ENCODE measurements at regions not wholly inside any gene's neighbourhood (a gene's known extent, or its start where the extent isn't known, plus 50 kb on each side); places are given as distances from the start of the nearest gene placed in this dataset.

- TF ChIP-seq CTCF (conservative IDR thresholded peaks at IDR 0.05; ENCODE audit: low read length) (no peak), EZH2phosphoT487 (IDR thresholded peaks at IDR 0.05; ENCODE audit: borderline replicate concordance, low read depth, low read length) (no peak)
- Histone ChIP-seq H3K79me2 (ENCODE audit: insufficient read depth, low read depth, low read length) (no peaks in the 10 kb centered on the region), H3K4me1 (ENCODE audit: insufficient read depth, low read length, poor library complexity, severe bottlenecking) (no peaks in the 10 kb centered on the region), H3K4me2 (ENCODE audit: low read length) (no peak overlapping the region), H4K20me1 (ENCODE audit: insufficient read depth, low read length) (no peaks in the 10 kb centered on the region), H3K9me2 (ENCODE audit: insufficient read depth, low read length) (no peaks in the 10 kb centered on the region), H2AFZ (ENCODE audit: low read length) (no peak overlapping the region), H3K4me3 (ENCODE audit: low read depth, low read length, poor library complexity, severe bottlenecking) (no peak overlapping the region), H3K36me3 (ENCODE audit: insufficient read depth, low read length) (no peaks in the 10 kb centered on the region), H3K27ac (ENCODE audit: low read depth, low read length, poor library complexity, severe bottlenecking) (no peak overlapping the region), H3K9me3 (ENCODE audit: low read length) (no peaks in the 10 kb centered on the region)
- ChIA-PET CTCF (ENCODE audit: unreplicated experiment) (no interaction called here), POLR2A (no interaction called here)
- DNase-seq (ENCODE audit: low spot score), result no peak
- intact Hi-C loops (cut with micrococcal nuclease; ENCODE audit: unreplicated experiment), result no loop called here
- no TSS peak for BruUV-seq (replicated peaks)
Measured at GRCh38 chr11:127651175-127651887, 650.8 kb upstream of the KIRREL3 start.

GRCh38 chr11:127649958-127650357 is 649.4 kb upstream of the KIRREL3 start:
- TF ChIP-seq EZH2phosphoT487 (IDR thresholded peaks at IDR 0.05; ENCODE audit: borderline replicate concordance, low read depth, low read length) (no peak), CTCF (conservative IDR thresholded peaks at IDR 0.05; ENCODE audit: low read length) (no peak)
- CTCF ChIA-PET (ENCODE audit: unreplicated experiment), result no interaction called here
- Histone ChIP-seq H3K4me3 (ENCODE audit: low read depth, low read length, poor library complexity, severe bottlenecking) (no peak overlapping the region), H3K9me3 (ENCODE audit: low read length) (no peaks in the 10 kb centered on the region), H3K79me2 (ENCODE audit: insufficient read depth, low read depth, low read length) (no peaks in the 10 kb centered on the region), H3K36me3 (ENCODE audit: insufficient read depth, low read length) (no peaks in the 10 kb centered on the region), H3K4me1 (ENCODE audit: insufficient read depth, low read length, poor library complexity, severe bottlenecking) (no peaks in the 10 kb centered on the region), H3K9me2 (ENCODE audit: insufficient read depth, low read length) (no peaks in the 10 kb centered on the region), H3K27ac (ENCODE audit: low read depth, low read length, poor library complexity, severe bottlenecking) (no peak overlapping the region), H2AFZ (ENCODE audit: low read length) (no peak overlapping the region), H3K4me2 (ENCODE audit: low read length) (no peak overlapping the region), H4K20me1 (ENCODE audit: insufficient read depth, low read length) (no peaks in the 10 kb centered on the region)
- intact Hi-C loops (cut with micrococcal nuclease; ENCODE audit: unreplicated experiment), result no loop called here
- no TSS peak for BruUV-seq (replicated peaks)
- POLR2A ChIA-PET, result no interaction called here
- no peak for DNase-seq (ENCODE audit: low spot score)

DNA sequence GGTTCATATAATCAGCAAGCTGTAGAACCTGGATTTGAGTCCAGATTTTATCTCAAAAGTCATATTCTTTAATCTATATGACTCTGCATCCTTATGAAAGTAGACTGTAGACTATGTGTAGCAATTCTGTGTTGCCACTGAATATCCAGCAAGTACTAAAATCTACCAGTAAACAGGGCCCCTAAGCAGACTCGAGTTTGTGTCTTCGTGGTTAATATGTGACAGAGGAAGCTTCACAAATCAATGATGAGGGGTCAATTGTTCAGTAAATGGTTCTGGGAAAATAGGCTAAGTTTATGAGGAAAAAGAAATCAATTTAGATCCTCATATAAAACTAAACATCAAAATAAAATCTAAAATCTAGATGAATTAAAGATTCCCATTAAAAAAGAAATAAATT is 648.5 kb upstream of the KIRREL3 start:
- H3K36me3 ChIP-seq (ENCODE audit: insufficient read depth, low read length), result no peaks in the 10 kb centered on the region
- CTCF ChIA-PET (ENCODE audit: unreplicated experiment), result no interaction called here
- H3K9me3 ChIP-seq (ENCODE audit: low read length), result no peaks in the 10 kb centered on the region
- no peak overlapping the region for H2AFZ ChIP-seq (ENCODE audit: low read length)
- no peak overlapping the region for H3K27ac ChIP-seq (ENCODE audit: low read depth, low read length, poor library complexity, severe bottlenecking)
- no peaks in the 10 kb centered on the region for H4K20me1 ChIP-seq (ENCODE audit: insufficient read depth, low read length)
- no peak for DNase-seq (ENCODE audit: low spot score)
- intact Hi-C loops (cut with micrococcal nuclease; ENCODE audit: unreplicated experiment), result no loop called here
- POLR2A ChIA-PET, result no interaction called here
- TF ChIP-seq EZH2phosphoT487 (IDR thresholded peaks at IDR 0.05; ENCODE audit: borderline replicate concordance, low read depth, low read length), result no peak
- no peak for TF ChIP-seq CTCF (conservative IDR thresholded peaks at IDR 0.05; ENCODE audit: low read length)
- H3K79me2 ChIP-seq (ENCODE audit: insufficient read depth, low read depth, low read length), result no peaks in the 10 kb centered on the region
- H3K4me2 ChIP-seq (ENCODE audit: low read length), result no peak overlapping the region
- BruUV-seq (replicated peaks), result no TSS peak
- no peak overlapping the region for H3K4me3 ChIP-seq (ENCODE audit: low read depth, low read length, poor library complexity, severe bottlenecking)
- H3K9me2 ChIP-seq (ENCODE audit: insufficient read depth, low read length), result no peaks in the 10 kb centered on the region
- no peaks in the 10 kb centered on the region for H3K4me1 ChIP-seq (ENCODE audit: insufficient read depth, low read length, poor library complexity, severe bottlenecking)
